ENCODE measurements at regions not wholly inside any gene's neighbourhood (a gene's known extent, or its start where the extent isn't known, plus 50 kb on each side); places are given as distances from the start of the nearest gene placed in this dataset.

DNA sequence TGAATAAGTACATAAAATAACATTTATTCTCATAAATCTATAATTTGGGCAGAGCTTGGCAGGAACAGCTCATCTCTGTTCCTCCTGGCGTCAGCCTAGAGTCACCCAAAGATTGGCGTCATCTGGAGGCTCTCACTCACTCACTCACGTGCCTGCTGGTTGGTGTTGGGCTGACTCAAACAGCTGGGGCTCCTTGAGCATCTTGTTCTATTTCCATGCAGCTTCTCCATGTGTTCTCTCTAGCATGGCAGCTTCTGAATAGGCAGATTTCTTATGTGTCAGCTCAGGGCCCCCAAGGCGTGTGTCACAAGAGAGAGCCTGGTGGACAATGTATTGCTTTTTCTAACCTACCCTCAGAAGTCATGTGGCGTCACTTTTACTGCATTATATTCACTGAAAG, 70.6 kb upstream of the RAB3GAP2 start:
- no peaks in the 10 kb centered on the region for H3F3A ChIP-seq (ENCODE audit: insufficient read depth, low read length, poor library complexity, severe bottlenecking)
- no peaks in the 10 kb centered on the region for H3K36me3 ChIP-seq (ENCODE audit: insufficient read depth, low read length)
- H3K4me3 ChIP-seq (ENCODE audit: low read length) = no peak overlapping the region
- no peak overlapping the region for H3K4me2 ChIP-seq (ENCODE audit: low read length)
- H3K9me2 ChIP-seq (ENCODE audit: insufficient read depth, low read length) = no peaks in the 10 kb centered on the region
- H3K27me3 ChIP-seq (ENCODE audit: insufficient read depth, low read depth, low read length) = no peaks in the 10 kb centered on the region
- no peak for TF ChIP-seq POLR2AphosphoS5 (IDR thresholded peaks at IDR 0.05)
- TF ChIP-seq EP300 (conservative IDR thresholded peaks at IDR 0.05; ENCODE audit: poor library complexity, severe bottlenecking) = no peak
- no peak for TF ChIP-seq RAD21 (conservative IDR thresholded peaks at IDR 0.05)
- no peaks in the 10 kb centered on the region for H4K20me1 ChIP-seq (ENCODE audit: insufficient read depth)
- no peaks in the 10 kb centered on the region for H3K79me2 ChIP-seq (replicated peaks; ENCODE audit: insufficient read depth, low read length)
- H3K9me3 ChIP-seq (ENCODE audit: low read length) = no peaks in the 10 kb centered on the region
- H3K9ac ChIP-seq (ENCODE audit: low read length) = no peak overlapping the region
- no peak overlapping the region for H2AFZ ChIP-seq (ENCODE audit: low read depth, low read length)
- no peak overlapping the region for H3K27ac ChIP-seq (ENCODE audit: low read length)

DNA sequence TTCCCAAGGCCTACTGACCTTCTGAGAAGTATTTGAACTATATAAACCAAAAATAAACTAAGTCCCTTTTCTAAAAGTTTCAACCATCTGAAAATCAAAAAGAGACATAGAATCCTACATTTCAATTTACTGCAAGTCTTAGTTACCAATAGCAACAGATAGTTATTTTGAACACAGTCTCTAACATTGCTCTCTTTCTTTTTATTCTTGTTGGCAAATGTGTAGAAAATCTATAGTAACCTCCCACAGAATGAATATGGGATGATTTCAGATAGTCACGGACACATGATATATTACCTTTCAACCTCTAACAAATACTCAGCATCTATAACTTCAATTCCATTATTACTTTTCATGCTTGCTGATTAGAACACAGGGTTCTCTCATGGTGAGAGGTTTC, 68.9 kb upstream of the RAB3GAP2 start:
- no peaks in the 10 kb centered on the region for H3K9me2 ChIP-seq (ENCODE audit: insufficient read depth, low read length)
- no peak overlapping the region for H3K4me3 ChIP-seq (ENCODE audit: low read length)
- H3K4me2 ChIP-seq (ENCODE audit: low read length) = no peak overlapping the region
- H3K9me3 ChIP-seq (ENCODE audit: low read length) = no peaks in the 10 kb centered on the region
- H3K27me3 ChIP-seq (ENCODE audit: insufficient read depth, low read depth, low read length) = no peaks in the 10 kb centered on the region
- H3K9ac ChIP-seq (ENCODE audit: low read length) = no peak overlapping the region
- no peak overlapping the region for H3K27ac ChIP-seq (ENCODE audit: low read length)
- H3K36me3 ChIP-seq (ENCODE audit: insufficient read depth, low read length) = no peaks in the 10 kb centered on the region
- no peaks in the 10 kb centered on the region for H4K20me1 ChIP-seq (ENCODE audit: insufficient read depth)
- no peaks in the 10 kb centered on the region for H3K79me2 ChIP-seq (replicated peaks; ENCODE audit: insufficient read depth, low read length)
- TF ChIP-seq SMC3 (conservative IDR thresholded peaks at IDR 0.05; ENCODE audit: poor library complexity) (no peak), RAD21 (conservative IDR thresholded peaks at IDR 0.05) (no peak), MXI1 (conservative IDR thresholded peaks at IDR 0.05; ENCODE audit: poor library complexity, severe bottlenecking) (no peak), POLR2AphosphoS5 (IDR thresholded peaks at IDR 0.05) (no peak), EP300 (conservative IDR thresholded peaks at IDR 0.05; ENCODE audit: poor library complexity, severe bottlenecking) (no peak), EZH2 (IDR thresholded peaks at IDR 0.05; ENCODE audit: borderline replicate concordance, insufficient read depth, low read length, poor library complexity, severe bottlenecking) (no peak), TAF1 (IDR thresholded peaks at IDR 0.05; ENCODE audit: low read depth) (no peak)
- TF ChIP-seq, protein P1, sequence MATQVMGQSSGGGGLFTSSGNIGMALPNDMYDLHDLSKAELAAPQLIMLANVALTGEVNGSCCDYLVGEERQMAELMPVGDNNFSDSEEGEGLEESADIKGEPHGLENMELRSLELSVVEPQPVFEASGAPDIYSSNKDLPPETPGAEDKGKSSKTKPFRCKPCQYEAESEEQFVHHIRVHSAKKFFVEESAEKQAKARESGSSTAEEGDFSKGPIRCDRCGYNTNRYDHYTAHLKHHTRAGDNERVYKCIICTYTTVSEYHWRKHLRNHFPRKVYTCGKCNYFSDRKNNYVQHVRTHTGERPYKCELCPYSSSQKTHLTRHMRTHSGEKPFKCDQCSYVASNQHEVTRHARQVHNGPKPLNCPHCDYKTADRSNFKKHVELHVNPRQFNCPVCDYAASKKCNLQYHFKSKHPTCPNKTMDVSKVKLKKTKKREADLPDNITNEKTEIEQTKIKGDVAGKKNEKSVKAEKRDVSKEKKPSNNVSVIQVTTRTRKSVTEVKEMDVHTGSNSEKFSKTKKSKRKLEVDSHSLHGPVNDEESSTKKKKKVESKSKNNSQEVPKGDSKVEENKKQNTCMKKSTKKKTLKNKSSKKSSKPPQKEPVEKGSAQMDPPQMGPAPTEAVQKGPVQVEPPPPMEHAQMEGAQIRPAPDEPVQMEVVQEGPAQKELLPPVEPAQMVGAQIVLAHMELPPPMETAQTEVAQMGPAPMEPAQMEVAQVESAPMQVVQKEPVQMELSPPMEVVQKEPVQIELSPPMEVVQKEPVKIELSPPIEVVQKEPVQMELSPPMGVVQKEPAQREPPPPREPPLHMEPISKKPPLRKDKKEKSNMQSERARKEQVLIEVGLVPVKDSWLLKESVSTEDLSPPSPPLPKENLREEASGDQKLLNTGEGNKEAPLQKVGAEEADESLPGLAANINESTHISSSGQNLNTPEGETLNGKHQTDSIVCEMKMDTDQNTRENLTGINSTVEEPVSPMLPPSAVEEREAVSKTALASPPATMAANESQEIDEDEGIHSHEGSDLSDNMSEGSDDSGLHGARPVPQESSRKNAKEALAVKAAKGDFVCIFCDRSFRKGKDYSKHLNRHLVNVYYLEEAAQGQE (IDR thresholded peaks at IDR 0.05; ENCODE audit: borderline replicate concordance) = no peak
- TF ChIP-seq, protein P2, sequence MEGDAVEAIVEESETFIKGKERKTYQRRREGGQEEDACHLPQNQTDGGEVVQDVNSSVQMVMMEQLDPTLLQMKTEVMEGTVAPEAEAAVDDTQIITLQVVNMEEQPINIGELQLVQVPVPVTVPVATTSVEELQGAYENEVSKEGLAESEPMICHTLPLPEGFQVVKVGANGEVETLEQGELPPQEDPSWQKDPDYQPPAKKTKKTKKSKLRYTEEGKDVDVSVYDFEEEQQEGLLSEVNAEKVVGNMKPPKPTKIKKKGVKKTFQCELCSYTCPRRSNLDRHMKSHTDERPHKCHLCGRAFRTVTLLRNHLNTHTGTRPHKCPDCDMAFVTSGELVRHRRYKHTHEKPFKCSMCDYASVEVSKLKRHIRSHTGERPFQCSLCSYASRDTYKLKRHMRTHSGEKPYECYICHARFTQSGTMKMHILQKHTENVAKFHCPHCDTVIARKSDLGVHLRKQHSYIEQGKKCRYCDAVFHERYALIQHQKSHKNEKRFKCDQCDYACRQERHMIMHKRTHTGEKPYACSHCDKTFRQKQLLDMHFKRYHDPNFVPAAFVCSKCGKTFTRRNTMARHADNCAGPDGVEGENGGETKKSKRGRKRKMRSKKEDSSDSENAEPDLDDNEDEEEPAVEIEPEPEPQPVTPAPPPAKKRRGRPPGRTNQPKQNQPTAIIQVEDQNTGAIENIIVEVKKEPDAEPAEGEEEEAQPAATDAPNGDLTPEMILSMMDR (IDR thresholded peaks at IDR 0.05; ENCODE audit: poor library complexity, severe bottlenecking) = no peak
- no peak overlapping the region for H2AFZ ChIP-seq (ENCODE audit: low read depth, low read length)
- no peaks in the 10 kb centered on the region for H3F3A ChIP-seq (ENCODE audit: insufficient read depth, low read length, poor library complexity, severe bottlenecking)

DNA sequence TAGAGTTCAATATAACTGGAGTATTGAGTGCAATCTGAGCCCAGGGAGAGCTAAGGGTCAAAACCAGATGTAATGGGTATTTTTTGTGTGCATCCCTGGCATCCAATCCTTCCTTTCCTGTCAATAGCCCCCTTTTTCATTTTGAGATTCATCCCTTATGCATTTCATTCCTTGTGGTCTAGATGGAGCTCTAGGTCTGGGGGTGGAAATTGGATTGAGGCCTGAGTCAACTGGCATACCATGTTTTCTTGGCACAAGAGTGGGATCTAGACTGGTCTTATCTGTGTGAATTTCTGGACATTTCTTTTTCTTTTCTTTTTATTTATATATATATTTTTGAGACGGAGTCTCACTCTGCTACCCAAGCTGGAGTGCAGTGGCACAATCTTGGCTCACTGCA, 67.3 kb upstream of the RAB3GAP2 start:
- Histone ChIP-seq H3K27ac (ENCODE audit: low read length) (no peak overlapping the region), H3K4me3 (ENCODE audit: low read length) (no peak overlapping the region), H3F3A (ENCODE audit: insufficient read depth, low read length, poor library complexity, severe bottlenecking) (no peaks in the 10 kb centered on the region), H4K20me1 (ENCODE audit: insufficient read depth) (no peaks in the 10 kb centered on the region), H3K4me2 (ENCODE audit: low read length) (no peak overlapping the region), H2AFZ (ENCODE audit: low read depth, low read length) (no peak overlapping the region), H3K36me3 (ENCODE audit: insufficient read depth, low read length) (no peaks in the 10 kb centered on the region), H3K27me3 (ENCODE audit: insufficient read depth, low read depth, low read length) (no peaks in the 10 kb centered on the region), H3K9me3 (ENCODE audit: low read length) (no peaks in the 10 kb centered on the region), H3K79me2 (replicated peaks; ENCODE audit: insufficient read depth, low read length) (no peaks in the 10 kb centered on the region), H3K9ac (ENCODE audit: low read length) (no peak overlapping the region), H3K9me2 (ENCODE audit: insufficient read depth, low read length) (no peaks in the 10 kb centered on the region)
- TF ChIP-seq SMC3 (conservative IDR thresholded peaks at IDR 0.05; ENCODE audit: poor library complexity) = no peak
- TF ChIP-seq EZH2 (IDR thresholded peaks at IDR 0.05; ENCODE audit: borderline replicate concordance, insufficient read depth, low read length, poor library complexity, severe bottlenecking) = no peak
- TF ChIP-seq RAD21 (conservative IDR thresholded peaks at IDR 0.05) = no peak
- TF ChIP-seq, protein P2 (IDR thresholded peaks at IDR 0.05; ENCODE audit: poor library complexity, severe bottlenecking) = no peak
- no peak for TF ChIP-seq POLR2AphosphoS5 (IDR thresholded peaks at IDR 0.05)
- no peak for TF ChIP-seq MXI1 (conservative IDR thresholded peaks at IDR 0.05; ENCODE audit: poor library complexity, severe bottlenecking)
- no peak for TF ChIP-seq EP300 (conservative IDR thresholded peaks at IDR 0.05; ENCODE audit: poor library complexity, severe bottlenecking)
- no peak for TF ChIP-seq TAF1 (IDR thresholded peaks at IDR 0.05; ENCODE audit: low read depth)
- TF ChIP-seq, protein P1 (IDR thresholded peaks at IDR 0.05; ENCODE audit: borderline replicate concordance) = no peak
